ENCODE measurements at regions not wholly inside any gene's neighbourhood (a gene's known extent, or its start where the extent isn't known, plus 50 kb on each side); places are given as distances from the start of the nearest gene placed in this dataset.

- TF ChIP-seq POLR2A (IDR thresholded peaks at IDR 0.05) (no peak), POLR2AphosphoS5 (IDR thresholded peaks at IDR 0.05; ENCODE audit: insufficient read depth in 1 of 2, low read depth in 1 of 2) (no peak), CTCF (IDR thresholded peaks at IDR 0.05) (no peak)
- H3K9me3 ChIP-seq = no peaks in the 10 kb centered on the region
- intact Hi-C loops (cut with DNase I) = loop anchor here (10.0 kb wide), 1 partner anchor 1461 kb away; no protein-coding TSS in a partner anchor
- H3K4me3 ChIP-seq = no peak overlapping the region
- no peak overlapping the region for H3K27ac ChIP-seq
- no peaks in the 10 kb centered on the region for H3K36me3 ChIP-seq
- no peak for DNase-seq (ENCODE audit: extremely low spot score in 2 of 2)
- H3K27me3 ChIP-seq = no peaks in the 10 kb centered on the region
- H3K4me1 ChIP-seq = peaks cover 6% of the 10 kb centered on the region
Observed at GRCh38 chr5:90185897-90186468, 223.6 kb downstream of the CETN3 start.

GRCh38 chr5:90184764-90185163 is 224.8 kb downstream of the CETN3 start:
- TF ChIP-seq POLR2A (IDR thresholded peaks at IDR 0.05) (no peak), POLR2AphosphoS5 (IDR thresholded peaks at IDR 0.05; ENCODE audit: insufficient read depth in 1 of 2, low read depth in 1 of 2) (no peak), CTCF (IDR thresholded peaks at IDR 0.05) (no peak)
- intact Hi-C loops (cut with DNase I) = loop anchor here (10.0 kb wide), 1 partner anchor 1460 kb away; no protein-coding TSS in a partner anchor
- no peaks in the 10 kb centered on the region for H3K9me3 ChIP-seq
- DNase-seq (ENCODE audit: extremely low spot score in 2 of 2) = no peak
- H3K4me3 ChIP-seq = no peak overlapping the region
- H3K36me3 ChIP-seq = no peaks in the 10 kb centered on the region
- no peak overlapping the region for H3K27ac ChIP-seq
- peaks cover 6% of the 10 kb centered on the region for H3K4me1 ChIP-seq
- no peaks in the 10 kb centered on the region for H3K27me3 ChIP-seq

- no peak overlapping the region for H3K27ac ChIP-seq
- no peaks in the 10 kb centered on the region for H3K36me3 ChIP-seq
- no peaks in the 10 kb centered on the region for H3K9me3 ChIP-seq
- DNase-seq (ENCODE audit: extremely low spot score in 2 of 2) = no peak
- intact Hi-C loops (cut with DNase I) = loop anchor here (10.0 kb wide), 1 partner anchor 1458 kb away; no protein-coding TSS in a partner anchor
- TF ChIP-seq POLR2AphosphoS5 (IDR thresholded peaks at IDR 0.05; ENCODE audit: insufficient read depth in 1 of 2, low read depth in 1 of 2) = no peak
- TF ChIP-seq CTCF (IDR thresholded peaks at IDR 0.05) = no peak
- no peak for TF ChIP-seq POLR2A (IDR thresholded peaks at IDR 0.05)
- no peaks in the 10 kb centered on the region for H3K27me3 ChIP-seq
- H3K4me1 ChIP-seq = peaks cover 6% of the 10 kb centered on the region
- H3K4me3 ChIP-seq = no peak overlapping the region
Observed at GRCh38 chr5:90182726-90183125, 226.8 kb downstream of the CETN3 start.

GRCh38 chr5:90174236-90174635 is 235.3 kb downstream of the CETN3 start:
- H3K4me1 ChIP-seq = peaks cover 3% of the 10 kb centered on the region
- no peak for DNase-seq (ENCODE audit: extremely low spot score in 2 of 2)
- no peak for TF ChIP-seq POLR2A (IDR thresholded peaks at IDR 0.05)
- no peak for TF ChIP-seq CTCF (IDR thresholded peaks at IDR 0.05)
- no peak for TF ChIP-seq POLR2AphosphoS5 (IDR thresholded peaks at IDR 0.05; ENCODE audit: insufficient read depth in 1 of 2, low read depth in 1 of 2)
- H3K4me3 ChIP-seq = no peak overlapping the region
- H3K27me3 ChIP-seq = no peaks in the 10 kb centered on the region
- H3K36me3 ChIP-seq = no peaks in the 10 kb centered on the region
- H3K9me3 ChIP-seq = no peaks in the 10 kb centered on the region
- intact Hi-C loops (cut with DNase I) = no loop called here
- H3K27ac ChIP-seq = no peak overlapping the region

GRCh38 chr5:90173299-90174030 is 236.1 kb downstream of the CETN3 start:
- DNase-seq (ENCODE audit: extremely low spot score in 2 of 2) = no peak
- TF ChIP-seq CTCF (IDR thresholded peaks at IDR 0.05) (no peak), POLR2AphosphoS5 (IDR thresholded peaks at IDR 0.05; ENCODE audit: insufficient read depth in 1 of 2, low read depth in 1 of 2) (no peak), POLR2A (IDR thresholded peaks at IDR 0.05) (no peak)
- Histone ChIP-seq H3K36me3 (no peaks in the 10 kb centered on the region), H3K27ac (no peak overlapping the region), H3K27me3 (no peaks in the 10 kb centered on the region), H3K9me3 (no peaks in the 10 kb centered on the region), H3K4me3 (no peak overlapping the region), H3K4me1 (peaks cover 9% of the 10 kb centered on the region)
- intact Hi-C loops (cut with DNase I) = no loop called here
